Activated naive CD4-positive, alpha-beta T cell treated with anti-CD3 and anti-CD28 coated beads, Interleukin-2, amount 10 ng/mL, durations not matched to agents 7 days and 5 days (primary cell): ENCODE measurements at regions not wholly inside any gene's neighbourhood (a gene's known extent, or its start where the extent isn't known, plus 50 kb on each side); places are given as distances from the start of the nearest gene placed in this dataset.

Experiments
- CTCF ChIA-PET: fragments of 350-600 bp; sonication (Branson Sonifier 250); formaldehyde crosslinking; loops from one replicate; lab custom pipeline; 2021; ENCODE audit warnings: antibody characterized with exemption; lab: Charles Lee
- DNase-seq: peaks from one replicate; pipeline ENCODE4 v3.0.0-alpha.2; 2020
- H3K27ac Mint-ChIP-seq: one replicate; pipeline ENCODE4 v1.8.0; 2021; ENCODE audit warnings: mild to moderate bottlenecking, moderate library complexity, mixed read lengths
- H3K27me3 Mint-ChIP-seq: one replicate; pipeline ENCODE4 v1.8.0; 2021; ENCODE audit warnings: mild to moderate bottlenecking, mixed read lengths
- H3K36me3 Mint-ChIP-seq: one replicate; pipeline ENCODE4 v1.8.0; 2021; ENCODE audit warnings: mixed read lengths
- H3K4me1 Mint-ChIP-seq: one replicate; pipeline ENCODE4 v1.8.0; 2021; ENCODE audit warnings: mixed read lengths
- H3K4me3 Mint-ChIP-seq: one replicate; pipeline ENCODE4 v1.8.0; 2021; ENCODE audit warnings: mild to moderate bottlenecking, moderate library complexity, mixed read lengths
- H3K9me3 Mint-ChIP-seq: one replicate; pipeline ENCODE4 v1.8.0; 2021; ENCODE audit warnings: mixed read lengths

DNA sequence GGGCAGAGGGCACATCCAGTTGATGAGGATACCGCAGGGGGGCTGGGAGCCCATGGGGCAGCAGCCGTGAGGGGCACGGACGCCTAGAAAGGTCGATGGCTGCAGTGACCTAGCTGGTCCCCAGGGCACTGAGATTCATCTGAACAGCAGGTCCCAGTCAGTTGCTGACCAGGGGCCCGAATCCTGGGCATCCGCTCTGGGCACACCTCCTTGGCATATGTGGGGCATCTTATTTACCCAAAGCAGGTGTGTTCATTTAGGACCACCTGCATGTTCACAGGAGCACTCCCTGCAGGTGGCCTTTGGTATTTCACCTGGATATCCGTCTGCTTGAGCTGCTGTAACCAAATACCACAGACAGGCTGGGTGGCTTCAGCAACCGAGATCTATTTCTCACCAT, 72.0 kb upstream of the ODC1 start:
- DNase-seq = no peak
- peaks cover 16% of the 10 kb centered on the region for H3K9me3 Mint-ChIP-seq
- H3K4me3 Mint-ChIP-seq = no peak overlapping the region
- H3K27ac Mint-ChIP-seq = no peak overlapping the region
- H3K36me3 Mint-ChIP-seq = peaks cover 5% of the 10 kb centered on the region
- H3K4me1 Mint-ChIP-seq = no peaks in the 10 kb centered on the region
- CTCF ChIA-PET = no interaction called here
- peaks cover 14% of the 10 kb centered on the region for H3K27me3 Mint-ChIP-seq

DNA sequence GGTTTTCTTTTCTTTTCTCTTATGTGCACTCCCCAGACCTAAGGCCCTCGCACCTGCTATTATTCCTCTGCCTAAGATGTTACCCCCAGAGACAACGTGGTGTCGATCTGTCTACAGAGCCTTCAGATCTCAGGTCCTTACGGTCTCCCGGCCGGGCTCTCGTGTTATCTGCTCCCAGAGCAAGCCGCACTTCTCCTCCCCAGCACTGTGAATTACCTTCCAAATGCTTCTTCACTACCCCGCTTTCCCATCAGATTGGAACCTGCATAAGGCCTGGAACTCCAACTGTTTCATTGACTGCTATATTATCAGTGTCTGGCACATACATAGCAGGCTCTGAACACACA, 71.2 kb upstream of the ODC1 start:
- Mint-ChIP-seq H3K27me3 (peaks cover 14% of the 10 kb centered on the region), H3K4me1 (no peaks in the 10 kb centered on the region), H3K36me3 (peaks cover 5% of the 10 kb centered on the region), H3K4me3 (no peak overlapping the region), H3K27ac (no peak overlapping the region), H3K9me3 (peaks cover 22% of the 10 kb centered on the region)
- CTCF ChIA-PET = no interaction called here
- DNase-seq = no peak

DNA sequence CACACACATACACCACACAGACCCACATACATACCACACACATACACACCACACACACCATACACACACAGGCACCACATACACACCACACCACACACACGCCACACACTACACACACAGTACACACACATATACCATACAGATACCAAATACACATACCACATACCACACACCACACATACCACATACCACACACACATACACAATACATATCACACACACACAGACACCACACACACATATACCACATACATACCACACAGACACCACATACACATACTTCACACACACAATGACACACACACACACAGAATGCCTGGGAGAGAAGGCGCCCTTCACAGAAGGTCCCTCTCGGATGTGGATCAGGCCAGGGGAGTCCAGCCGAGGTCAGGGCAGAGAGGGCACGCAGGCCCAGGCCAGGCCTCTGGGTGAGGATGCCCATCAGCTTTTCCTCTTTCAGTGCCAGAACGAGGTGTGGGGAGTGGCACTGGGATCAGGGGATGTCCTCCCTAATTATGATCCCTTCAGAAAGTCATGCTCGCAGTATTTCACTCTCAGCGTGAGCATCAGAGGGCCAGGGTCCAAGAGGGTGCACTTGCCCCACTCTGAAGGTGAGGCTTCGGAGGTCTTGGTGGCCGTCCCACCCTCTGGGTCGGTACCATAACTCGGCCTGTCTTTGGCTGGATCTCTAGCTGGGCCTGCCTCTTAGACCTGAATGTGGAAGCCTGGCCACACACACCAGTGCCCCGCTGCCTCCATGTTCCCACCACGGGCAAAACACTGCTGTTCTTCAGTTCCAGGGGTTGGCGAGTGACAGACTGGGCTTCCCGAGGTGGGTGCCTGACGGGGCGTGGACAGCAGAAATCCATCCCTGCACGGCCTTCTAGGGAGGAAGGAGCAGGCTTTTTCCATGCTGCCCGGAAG, 70.6 kb upstream of the ODC1 start:
- CTCF ChIA-PET = no interaction called here
- Mint-ChIP-seq H3K9me3 (peaks cover 22% of the 10 kb centered on the region), H3K36me3 (peaks cover 5% of the 10 kb centered on the region), H3K4me3 (no peak overlapping the region), H3K27me3 (peaks cover 13% of the 10 kb centered on the region), H3K4me1 (no peaks in the 10 kb centered on the region), H3K27ac (no peak overlapping the region)
- DNase-seq = no peak

DNA sequence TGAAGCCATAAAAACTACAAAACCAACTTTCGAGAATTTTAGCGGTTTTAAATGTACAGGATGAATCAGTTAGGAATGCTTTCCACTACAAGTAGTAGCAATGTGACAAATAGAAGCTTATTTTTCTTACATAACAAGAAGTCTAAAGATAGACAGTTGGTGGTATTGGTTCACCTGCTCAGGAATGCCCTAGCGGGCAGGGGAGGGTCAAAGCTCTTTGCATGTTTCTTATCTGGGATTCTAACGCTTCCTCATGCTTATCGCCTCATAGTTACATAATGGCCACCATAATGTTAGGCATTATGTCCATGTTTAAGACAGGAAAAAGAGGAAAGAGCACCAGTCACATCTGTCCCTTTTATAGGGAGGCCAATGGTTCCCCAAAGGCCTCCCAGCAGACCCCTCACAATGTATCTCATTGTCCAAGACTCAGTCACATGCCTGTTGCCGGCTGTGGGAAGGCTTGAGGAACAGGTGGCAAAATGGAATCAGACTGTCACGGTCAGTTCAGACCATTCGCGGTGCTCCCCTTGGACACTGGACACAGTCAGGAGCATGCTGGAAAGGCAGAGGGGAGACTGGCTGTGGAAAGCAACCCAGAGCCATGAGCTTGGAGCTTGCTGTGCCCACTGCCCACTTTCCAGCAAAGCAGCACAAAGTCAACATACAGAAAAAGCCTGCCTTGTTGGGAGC, 69.4 kb upstream of the ODC1 start:
- peaks cover 5% of the 10 kb centered on the region for H3K36me3 Mint-ChIP-seq
- no peak overlapping the region for H3K27ac Mint-ChIP-seq
- H3K4me3 Mint-ChIP-seq = no peak overlapping the region
- H3K27me3 Mint-ChIP-seq = peaks cover 6% of the 10 kb centered on the region
- DNase-seq = no peak
- H3K4me1 Mint-ChIP-seq = no peaks in the 10 kb centered on the region
- CTCF ChIA-PET = no interaction called here
- peaks cover 22% of the 10 kb centered on the region for H3K9me3 Mint-ChIP-seq

DNA sequence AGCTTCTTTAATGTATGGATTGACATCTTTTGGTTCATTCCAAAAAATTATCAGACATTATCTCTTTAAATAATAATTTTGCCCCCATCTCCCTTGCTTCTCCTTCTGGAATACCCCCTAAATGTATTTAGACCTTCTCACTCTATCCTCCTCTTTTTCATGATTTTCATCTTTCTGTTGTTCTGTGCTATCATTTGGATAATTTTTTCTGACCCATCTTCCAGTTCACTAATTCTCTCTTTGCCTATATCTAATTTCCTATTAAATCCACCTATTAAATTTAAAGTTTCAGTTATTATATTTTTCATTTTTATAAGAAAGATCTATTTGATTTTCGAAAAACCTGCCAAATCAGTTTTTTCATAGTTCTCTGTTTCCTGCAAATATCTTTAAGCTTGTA, 67.8 kb upstream of the ODC1 start:
- no peak for DNase-seq
- Mint-ChIP-seq H3K36me3 (peaks cover 5% of the 10 kb centered on the region), H3K27ac (no peak overlapping the region), H3K27me3 (peaks cover 10% of the 10 kb centered on the region), H3K9me3 (peaks cover 22% of the 10 kb centered on the region), H3K4me3 (no peak overlapping the region), H3K4me1 (no peaks in the 10 kb centered on the region)
- CTCF ChIA-PET = no interaction called here

DNA sequence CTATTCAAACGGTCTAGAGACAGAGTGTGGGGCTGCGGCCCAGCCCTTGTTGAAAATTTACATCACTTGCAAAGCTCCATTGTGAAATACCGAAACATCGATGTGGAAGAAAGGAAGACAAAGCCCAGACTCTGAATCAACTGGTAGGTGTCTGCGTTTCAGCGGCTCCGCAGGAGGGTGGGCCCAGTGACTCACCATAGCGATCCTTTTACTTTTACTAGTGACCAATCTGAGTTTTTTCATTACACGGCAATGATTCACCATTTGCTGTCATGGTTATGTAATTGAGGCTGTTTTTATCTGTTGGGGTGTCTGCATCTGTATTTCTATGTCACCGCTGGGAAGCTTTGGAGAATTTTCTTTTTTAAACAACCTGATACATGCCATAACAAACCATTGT, 66.6 kb upstream of the ODC1 start:
- H3K36me3 Mint-ChIP-seq = peaks cover 5% of the 10 kb centered on the region
- no peaks in the 10 kb centered on the region for H3K4me1 Mint-ChIP-seq
- H3K27ac Mint-ChIP-seq = no peak overlapping the region
- H3K9me3 Mint-ChIP-seq = peaks cover 22% of the 10 kb centered on the region
- H3K4me3 Mint-ChIP-seq = no peak overlapping the region
- no peak for DNase-seq
- H3K27me3 Mint-ChIP-seq = peaks cover 14% of the 10 kb centered on the region
- CTCF ChIA-PET = no interaction called here

DNA sequence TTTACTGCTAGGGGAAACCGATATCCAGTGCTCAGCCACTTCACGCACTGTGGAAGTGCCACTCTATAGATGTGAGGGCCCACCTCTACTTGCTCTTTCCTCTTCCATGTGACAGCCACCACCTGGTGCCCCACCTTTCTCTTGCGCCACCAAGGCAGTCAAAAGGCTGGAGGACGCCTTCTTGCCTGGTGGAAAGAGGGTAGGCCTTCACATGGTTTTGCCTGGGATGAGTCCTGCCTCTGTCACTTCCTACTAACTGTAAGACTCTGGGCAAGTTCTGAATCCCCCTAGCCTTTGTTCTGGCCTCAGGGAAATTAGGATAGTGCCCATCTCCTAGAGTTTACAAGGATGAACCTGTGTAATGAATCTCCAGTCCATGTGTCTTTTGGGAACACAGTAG, 66.1 kb upstream of the ODC1 start:
- Mint-ChIP-seq H3K36me3 (peaks cover 5% of the 10 kb centered on the region), H3K9me3 (peaks cover 22% of the 10 kb centered on the region), H3K4me3 (no peak overlapping the region), H3K27ac (no peak overlapping the region), H3K4me1 (no peaks in the 10 kb centered on the region), H3K27me3 (peaks cover 14% of the 10 kb centered on the region)
- no peak for DNase-seq
- CTCF ChIA-PET = no interaction called here

DNA sequence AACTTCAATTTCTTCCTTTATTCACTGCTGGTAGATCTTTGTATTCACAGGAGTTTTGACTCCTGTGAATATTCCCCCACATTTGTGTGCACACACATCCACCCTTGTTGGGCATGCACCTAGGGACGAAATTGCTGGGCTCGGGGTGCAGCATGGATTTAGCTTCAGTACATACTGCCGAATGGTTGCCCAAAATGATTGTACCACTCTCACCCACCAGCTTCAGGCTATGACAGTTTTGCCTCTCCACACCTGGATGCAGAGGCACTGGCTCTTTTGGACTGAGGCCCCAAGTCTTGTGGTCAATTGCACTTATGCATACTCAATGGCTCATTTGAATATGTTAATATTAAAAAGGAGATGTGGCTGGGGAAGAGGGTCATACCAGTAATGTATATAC, 65.1 kb upstream of the ODC1 start:
- Mint-ChIP-seq H3K4me3 (no peak overlapping the region), H3K9me3 (peaks cover 22% of the 10 kb centered on the region), H3K27me3 (peaks cover 14% of the 10 kb centered on the region), H3K36me3 (peaks cover 5% of the 10 kb centered on the region), H3K4me1 (no peaks in the 10 kb centered on the region), H3K27ac (no peak overlapping the region)
- DNase-seq = no peak
- CTCF ChIA-PET = no interaction called here

DNA sequence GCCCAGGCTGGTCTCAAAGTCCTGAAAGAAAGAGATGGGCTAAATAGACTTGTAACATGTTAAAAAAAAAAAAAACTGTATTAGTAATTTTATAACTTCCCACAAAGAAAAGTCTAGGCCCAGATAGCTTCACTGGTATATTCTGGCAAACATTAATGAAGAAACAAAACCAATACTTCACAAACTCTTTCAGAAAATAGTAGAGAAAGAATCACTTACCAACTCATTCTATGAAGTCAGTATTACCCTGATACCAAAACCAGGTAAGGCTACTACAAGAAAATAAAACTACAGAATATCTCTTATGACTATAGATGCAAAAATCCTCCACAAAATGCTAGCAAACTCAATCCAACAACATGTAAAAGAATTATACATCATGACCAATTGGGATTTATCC, 59.9 kb upstream of the ODC1 start:
- H3K4me3 Mint-ChIP-seq = no peak overlapping the region
- H3K4me1 Mint-ChIP-seq = no peaks in the 10 kb centered on the region
- no peaks in the 10 kb centered on the region for H3K9me3 Mint-ChIP-seq
- no peak for DNase-seq
- CTCF ChIA-PET = interaction anchor here (0.7 kb wide), 1 partner anchor 714 kb away, joined by 3 read pairs; no protein-coding TSS in a partner anchor
- H3K36me3 Mint-ChIP-seq = no peaks in the 10 kb centered on the region
- H3K27me3 Mint-ChIP-seq = peaks cover 30% of the 10 kb centered on the region
- H3K27ac Mint-ChIP-seq = no peak overlapping the region

DNA sequence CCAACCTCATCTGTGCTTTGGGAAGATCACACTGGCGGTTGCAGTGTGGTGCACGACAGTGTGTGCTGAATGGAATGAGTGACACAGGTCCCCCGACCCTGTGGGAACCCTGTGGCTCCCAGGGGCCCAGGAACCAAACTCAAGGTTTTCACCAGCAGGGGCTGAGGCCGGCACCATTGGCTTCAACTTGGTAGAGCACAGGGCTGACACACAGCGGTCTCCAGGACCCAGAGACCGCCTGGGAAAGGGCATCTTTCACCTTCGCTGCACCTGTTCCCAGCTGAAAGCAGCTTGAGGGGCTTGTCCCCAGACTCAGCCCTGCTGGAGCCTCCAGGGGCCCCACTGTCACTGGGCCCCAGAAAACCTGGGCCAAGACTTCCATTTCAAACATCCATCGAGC, 59.0 kb upstream of the ODC1 start:
- no peak overlapping the region for H3K4me3 Mint-ChIP-seq
- H3K4me1 Mint-ChIP-seq = no peaks in the 10 kb centered on the region
- H3K36me3 Mint-ChIP-seq = no peaks in the 10 kb centered on the region
- CTCF ChIA-PET = no interaction called here
- H3K27ac Mint-ChIP-seq = no peak overlapping the region
- DNase-seq = no peak
- H3K9me3 Mint-ChIP-seq = no peaks in the 10 kb centered on the region
- H3K27me3 Mint-ChIP-seq = peaks cover 38% of the 10 kb centered on the region

DNA sequence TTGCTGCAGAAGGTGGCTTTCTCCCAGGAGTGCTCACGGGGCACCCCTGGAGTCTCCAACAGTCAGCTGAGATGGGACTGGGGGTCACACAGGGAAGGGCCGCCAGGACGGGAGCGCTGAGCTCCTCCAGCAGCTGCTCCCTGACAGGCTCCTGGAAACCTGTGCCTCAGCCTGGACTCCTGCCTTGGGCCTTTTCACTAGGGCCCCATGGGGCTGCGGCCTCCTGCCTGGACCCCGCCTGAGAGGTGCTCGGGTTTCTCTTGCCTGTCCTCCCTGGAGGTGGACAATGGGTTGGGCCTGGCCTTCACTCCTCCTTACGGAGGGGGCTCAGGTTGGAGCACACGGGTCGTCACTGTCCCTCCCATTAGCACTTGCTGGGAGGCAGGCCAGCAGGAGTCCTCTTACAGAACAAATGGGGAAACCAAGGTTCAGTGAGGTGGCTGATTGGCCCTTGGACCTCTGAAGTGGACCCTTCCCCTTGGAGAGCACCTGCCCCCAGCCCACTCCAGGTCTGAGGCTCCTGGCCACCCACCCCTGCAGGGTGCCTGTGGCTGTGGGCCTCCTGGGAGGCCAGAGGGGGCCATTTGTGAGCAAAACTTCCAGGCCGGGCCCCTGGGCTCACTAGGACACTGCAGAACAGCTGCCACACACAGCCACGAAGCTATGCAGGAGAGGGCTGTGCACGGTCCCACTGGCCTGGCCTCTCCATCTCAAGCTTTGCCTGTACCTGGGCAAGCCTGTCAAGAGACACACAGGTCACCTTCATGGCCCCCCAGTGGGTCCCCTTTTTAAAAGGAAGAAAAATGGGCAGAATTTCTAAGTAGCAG, 57.1 kb upstream of the ODC1 start:
- no peak for DNase-seq
- H3K4me1 Mint-ChIP-seq = no peaks in the 10 kb centered on the region
- H3K27ac Mint-ChIP-seq = no peak overlapping the region
- H3K36me3 Mint-ChIP-seq = no peaks in the 10 kb centered on the region
- H3K4me3 Mint-ChIP-seq = no peak overlapping the region
- H3K27me3 Mint-ChIP-seq = peaks cover 43% of the 10 kb centered on the region
- no peaks in the 10 kb centered on the region for H3K9me3 Mint-ChIP-seq
- CTCF ChIA-PET = no interaction called here

GRCh38 chr2:10504370-10504993, 56.4 kb upstream of the ODC1 start:
- no peak overlapping the region for H3K27ac Mint-ChIP-seq
- no peaks in the 10 kb centered on the region for H3K4me1 Mint-ChIP-seq
- no peak overlapping the region for H3K4me3 Mint-ChIP-seq
- H3K36me3 Mint-ChIP-seq = no peaks in the 10 kb centered on the region
- H3K9me3 Mint-ChIP-seq = no peaks in the 10 kb centered on the region
- CTCF ChIA-PET = no interaction called here
- peaks cover 43% of the 10 kb centered on the region for H3K27me3 Mint-ChIP-seq
- DNase-seq = no peak

- peaks cover 58% of the 10 kb centered on the region for H3K27me3 Mint-ChIP-seq
- H3K36me3 Mint-ChIP-seq = no peaks in the 10 kb centered on the region
- no peak for DNase-seq
- CTCF ChIA-PET = no interaction called here
- H3K27ac Mint-ChIP-seq = no peak overlapping the region
- H3K4me3 Mint-ChIP-seq = no peak overlapping the region
- H3K4me1 Mint-ChIP-seq = no peaks in the 10 kb centered on the region
- H3K9me3 Mint-ChIP-seq = no peaks in the 10 kb centered on the region
Observed at GRCh38 chr2:10502803-10503107, 54.6 kb upstream of the ODC1 start.
